Activated CD4-positive, alpha-beta T cell treated with anti-CD3 and anti-CD28 coated beads for 36 hours (primary cell): ENCODE measurements at regions not wholly inside any gene's neighbourhood (a gene's known extent, or its start where the extent isn't known, plus 50 kb on each side); places are given as distances from the start of the nearest gene placed in this dataset.
"Not testable (repeated sequence)": the region's sequence is repeated elsewhere in the genome, so short reads cannot be mapped to it uniquely, and the experiment has no call there.

ENCODE experiments used
- ATAC-seq: fragments of 200-7000 bp; cut with Tn5 transposase; one replicate; pipeline ENCODE4 v1.10.0; 2021; ENCODE audit warnings: mild to moderate bottlenecking, moderate library complexity
- CTCF ChIA-PET: fragments of 350-600 bp; sonication (Branson Sonifier 250); formaldehyde crosslinking; loops from one replicate; lab custom pipeline; 2021; ENCODE audit warnings: antibody characterized with exemption; lab: Charles Lee
- POLR2A ChIA-PET: fragments of 350-600 bp; sonication (Branson Sonifier 250); formaldehyde crosslinking; loops from one replicate; lab custom pipeline; 2021; ENCODE audit warnings: antibody characterized with exemption, inconsistent platforms; lab: Charles Lee
- DNase-seq: peaks from one replicate; pipeline ENCODE4 v3.0.0-alpha.2; 2020
- H3K27ac Mint-ChIP-seq: one replicate; pipeline ENCODE4 v1.8.0; 2021; ENCODE audit warnings: mixed read lengths
- H3K27me3 Mint-ChIP-seq: one replicate; pipeline ENCODE4 v1.8.0; 2021; ENCODE audit warnings: mixed read lengths
- H3K36me3 Mint-ChIP-seq: one replicate; pipeline ENCODE4 v1.8.0; 2021; ENCODE audit warnings: low read depth, mixed read lengths
- H3K4me1 Mint-ChIP-seq: one replicate; pipeline ENCODE4 v1.8.0; 2021; ENCODE audit warnings: mixed read lengths
- H3K4me3 Mint-ChIP-seq: one replicate; pipeline ENCODE4 v1.8.0; 2021; ENCODE audit warnings: mild to moderate bottlenecking, moderate library complexity, mixed read lengths
- H3K9me3 Mint-ChIP-seq: one replicate; pipeline ENCODE4 v1.8.0; 2021; ENCODE audit warnings: low read depth, mixed read lengths
- intact Hi-C, 2 experiments: fragments of 100-400 bp; cut with DNase I in 1 of 2; cut with micrococcal nuclease in 1 of 2; formaldehyde crosslinking; loops; one replicate each; pipeline versions ENCODE4 v1.14.2 to v1.15.1; 2022 to 2024; cut with DNase I, micrococcal nuclease

- H3K4me3 Mint-ChIP-seq: no peak overlapping the region
- no peaks in the 10 kb centered on the region for H3K27me3 Mint-ChIP-seq
- H3K4me1 Mint-ChIP-seq: no peaks in the 10 kb centered on the region
Observed at GRCh38 chr4:24196785-24197184, 306.9 kb upstream of the PPARGC1A start.

GRCh38 chr4:24195991-24196736 lies 306.3 kb upstream of the PPARGC1A start:
- ChIA-PET POLR2A (no interaction called here), CTCF (no interaction called here)
- Mint-ChIP-seq H3K27me3 (no peaks in the 10 kb centered on the region), H3K36me3 (no peaks in the 10 kb centered on the region), H3K27ac (no peak overlapping the region), H3K4me1 (no peaks in the 10 kb centered on the region), H3K4me3 (no peak overlapping the region), H3K9me3 (no peaks in the 10 kb centered on the region)
- intact Hi-C loops: no loop called here
- no peak for DNase-seq
- no peak for ATAC-seq

More at GRCh38 chr4:24196785-24197184, 306.9 kb upstream of the PPARGC1A start:
- Mint-ChIP-seq H3K36me3 (no peaks in the 10 kb centered on the region), H3K9me3 (no peaks in the 10 kb centered on the region), H3K27ac (no peak overlapping the region)
- intact Hi-C loops: no loop called here
- ChIA-PET POLR2A (no interaction called here), CTCF (no interaction called here)
- DNase-seq (no peak), ATAC-seq (no peak)

- ChIA-PET CTCF (no interaction called here), POLR2A (no interaction called here)
- intact Hi-C loops: no loop called here
- H3K4me1 Mint-ChIP-seq: no peaks in the 10 kb centered on the region
- no peaks in the 10 kb centered on the region for H3K9me3 Mint-ChIP-seq
- H3K27ac Mint-ChIP-seq: no peak overlapping the region
- DNase-seq: no peak
- H3K36me3 Mint-ChIP-seq: no peaks in the 10 kb centered on the region
- H3K27me3 Mint-ChIP-seq: no peaks in the 10 kb centered on the region
- ATAC-seq: no peak
- H3K4me3 Mint-ChIP-seq: no peak overlapping the region
Observed at GRCh38 chr4:24192018-24192641, 302.3 kb upstream of the PPARGC1A start.

- ChIA-PET CTCF (interaction anchor here (0.5 kb wide), 1 partner anchor 558 kb away, joined by 4 read pairs; no protein-coding TSS in a partner anchor), POLR2A (no interaction called here)
- no peak for DNase-seq
- H3K27ac Mint-ChIP-seq: no peak overlapping the region
- intact Hi-C loops: no loop called here
- no peak for ATAC-seq
- no peaks in the 10 kb centered on the region for H3K9me3 Mint-ChIP-seq
- no peaks in the 10 kb centered on the region for H3K36me3 Mint-ChIP-seq
- no peaks in the 10 kb centered on the region for H3K4me1 Mint-ChIP-seq
- H3K27me3 Mint-ChIP-seq: no peaks in the 10 kb centered on the region
- no peak overlapping the region for H3K4me3 Mint-ChIP-seq
Observed at GRCh38 chr4:24190761-24191695, 301.2 kb upstream of the PPARGC1A start.

- no peak for ATAC-seq
- DNase-seq: no peak
- Mint-ChIP-seq H3K36me3 (no peaks in the 10 kb centered on the region), H3K4me1 (no peaks in the 10 kb centered on the region), H3K9me3 (no peaks in the 10 kb centered on the region), H3K27me3 (no peaks in the 10 kb centered on the region), H3K27ac (no peak overlapping the region), H3K4me3 (no peak overlapping the region)
- intact Hi-C loops: no loop called here
- ChIA-PET POLR2A (no interaction called here), CTCF (no interaction called here)
Observed at GRCh38 chr4:24188459-24188858, 298.6 kb upstream of the PPARGC1A start.

GRCh38 chr4:24186466-24186865 lies 296.6 kb upstream of the PPARGC1A start:
- Mint-ChIP-seq H3K36me3 (no peaks in the 10 kb centered on the region), H3K4me1 (no peaks in the 10 kb centered on the region), H3K27me3 (no peaks in the 10 kb centered on the region), H3K9me3 (no peaks in the 10 kb centered on the region), H3K4me3 (no peak overlapping the region), H3K27ac (no peak overlapping the region)
- DNase-seq (no peak), ATAC-seq (no peak)
- intact Hi-C loops: no loop called here
- POLR2A ChIA-PET: no interaction called here
- CTCF ChIA-PET: no interaction called here

- Mint-ChIP-seq H3K27me3 (no peaks in the 10 kb centered on the region), H3K27ac (no peak overlapping the region), H3K4me3 (no peak overlapping the region), H3K9me3 (peaks cover 7% of the 10 kb centered on the region), H3K4me1 (no peaks in the 10 kb centered on the region), H3K36me3 (no peaks in the 10 kb centered on the region)
- ChIA-PET POLR2A (no interaction called here), CTCF (interaction anchor here (1.2 kb wide), 1 partner anchor 967 kb away, joined by 3 read pairs; no protein-coding TSS in a partner anchor)
- DNase-seq (no peak), ATAC-seq (no peak)
- intact Hi-C loops: no loop called here
Observed at GRCh38 chr4:24181005-24181404, 291.2 kb upstream of the PPARGC1A start.

GRCh38 chr4:24180586-24180985 lies 290.7 kb upstream of the PPARGC1A start:
- Mint-ChIP-seq H3K4me3 (no peak overlapping the region), H3K27ac (no peak overlapping the region), H3K36me3 (no peaks in the 10 kb centered on the region), H3K9me3 (peaks cover 7% of the 10 kb centered on the region), H3K4me1 (no peaks in the 10 kb centered on the region), H3K27me3 (no peaks in the 10 kb centered on the region)
- intact Hi-C loops: no loop called here
- DNase-seq (no peak), ATAC-seq (no peak)
- ChIA-PET CTCF (interaction anchor here (1.2 kb wide), 1 partner anchor 967 kb away, joined by 3 read pairs; no protein-coding TSS in a partner anchor), POLR2A (no interaction called here)

GRCh38 chr4:24179201-24179840 lies 289.5 kb upstream of the PPARGC1A start:
- intact Hi-C loops: no loop called here
- POLR2A ChIA-PET: no interaction called here
- no peak for ATAC-seq
- no peak overlapping the region for H3K27ac Mint-ChIP-seq
- CTCF ChIA-PET: no interaction called here
- H3K4me1 Mint-ChIP-seq: no peaks in the 10 kb centered on the region
- H3K9me3 Mint-ChIP-seq: peaks cover 7% of the 10 kb centered on the region
- no peak overlapping the region for H3K4me3 Mint-ChIP-seq
- H3K36me3 Mint-ChIP-seq: no peaks in the 10 kb centered on the region
- H3K27me3 Mint-ChIP-seq: no peaks in the 10 kb centered on the region
- no peak for DNase-seq

GRCh38 chr4:24177443-24177842 lies 287.6 kb upstream of the PPARGC1A start:
- H3K4me1 Mint-ChIP-seq, H3K27me3 Mint-ChIP-seq, H3K27ac Mint-ChIP-seq, H3K36me3 Mint-ChIP-seq, CTCF ChIA-PET, H3K9me3 Mint-ChIP-seq, intact Hi-C loops, DNase-seq, POLR2A ChIA-PET, H3K4me3 Mint-ChIP-seq, ATAC-seq: not testable (repeated sequence)

- Mint-ChIP-seq H3K4me1 (no peaks in the 10 kb centered on the region), H3K4me3 (no peak overlapping the region), H3K36me3 (no peaks in the 10 kb centered on the region), H3K27ac (no peak overlapping the region), H3K27me3 (peaks cover 2% of the 10 kb centered on the region), H3K9me3 (peaks cover 7% of the 10 kb centered on the region)
- no peak for ATAC-seq
- no peak for DNase-seq
- CTCF ChIA-PET: no interaction called here
- POLR2A ChIA-PET: no interaction called here
- intact Hi-C loops: no loop called here
Observed at GRCh38 chr4:24175707-24176106, 285.9 kb upstream of the PPARGC1A start.
